Neuronal stem cell (in vitro differentiated cells): ENCODE measurements at regions not wholly inside any gene's neighbourhood (a gene's known extent, or its start where the extent isn't known, plus 50 kb on each side); places are given as distances from the start of the nearest gene placed in this dataset.

Experiments used
- DNase-seq: peaks from one replicate; pipeline ENCODE4 v3.0.0-alpha.2; 2013; ENCODE audit warnings: low spot score
- H2AFZ ChIP-seq: one replicate; pipeline ENCODE4 v1.6.1; 2013; ENCODE audit warnings: mild to moderate bottlenecking, low read length, inconsistent platforms
- H2AK5ac ChIP-seq: 2 replicates; pipeline ENCODE4 v1.6.1; 2013; ENCODE audit warnings: low read depth, mild to moderate bottlenecking, inconsistent platforms, low read length, moderate library complexity, mixed read lengths
- H2BK120ac ChIP-seq: 2 replicates; pipeline ENCODE4 v1.6.1; 2013; ENCODE audit warnings: low read depth, mild to moderate bottlenecking, inconsistent platforms, low read length, moderate library complexity, mixed read lengths
- H2BK12ac ChIP-seq: one replicate; pipeline ENCODE4 v1.6.1; 2013; ENCODE audit warnings: low read length, inconsistent platforms
- H2BK15ac ChIP-seq: 2 replicates; pipeline ENCODE4 v1.6.1; 2013; ENCODE audit warnings: mild to moderate bottlenecking, low read length, inconsistent platforms, mixed read lengths
- H2BK5ac ChIP-seq: one replicate; pipeline ENCODE4 v1.6.1; 2013; ENCODE audit warnings: inconsistent platforms, mild to moderate bottlenecking, low read length, moderate library complexity
- H3K14ac ChIP-seq: one replicate; pipeline ENCODE4 v1.6.1; 2013; ENCODE audit warnings: low read length, inconsistent platforms
- H3K18ac ChIP-seq: 2 replicates; pipeline ENCODE4 v1.6.1; 2013; ENCODE audit warnings: low read length, inconsistent platforms
- H3K23ac ChIP-seq: 2 replicates; pipeline ENCODE4 v1.6.1; 2013; ENCODE audit warnings: low read depth, mild to moderate bottlenecking, mixed read lengths, low read length, inconsistent platforms; ENCODE audit not compliant: poor library complexity
- H3K27ac ChIP-seq: replicated peaks from 3 replicates; pipeline ENCODE4 v1.5.1; 2013; ENCODE audit warnings: low read length, inconsistent platforms
- H3K27me3 ChIP-seq, 3 experiments: 2 replicates each; pipeline ENCODE4 v1.6.1; 2013; ENCODE audit warnings: low read length in 3 of 3, mild to moderate bottlenecking in 2 of 3, inconsistent platforms in 1 of 3, low read depth in 1 of 3, mixed read lengths in 1 of 3, moderate library complexity in 1 of 3; ENCODE audit not compliant: control insufficient read depth in 3 of 3, insufficient read depth in 3 of 3
- H3K36me3 ChIP-seq, 2 donors: replicated peaks in 1 of 2; 2 replicates each; pipeline ENCODE4 v1.6.1; 2013; ENCODE audit warnings: low read length in 2 of 2; ENCODE audit not compliant: control insufficient read depth in 2 of 2, insufficient read depth in 2 of 2
- H3K4ac ChIP-seq: 2 replicates; pipeline ENCODE4 v1.6.1; 2013; ENCODE audit warnings: inconsistent platforms, mild to moderate bottlenecking, low read length, moderate library complexity
- H3K4me1 ChIP-seq, 2 donors: 1 replicate in 1 of 2; 2 replicates in 1 of 2; pipeline ENCODE4 v1.6.1; 2013; ENCODE audit warnings: low read length in 2 of 2, low read depth in 1 of 2; ENCODE audit not compliant: control insufficient read depth in 2 of 2, insufficient read depth in 1 of 2
- H3K4me2 ChIP-seq: one replicate; pipeline ENCODE4 v1.6.1; 2013; ENCODE audit warnings: mild to moderate bottlenecking, low read length, inconsistent platforms; ENCODE audit not compliant: insufficient read depth, poor library complexity, severe bottlenecking
- H3K4me3 ChIP-seq, 2 donors: 2 replicates each; pipeline ENCODE4 v1.5.1; 2013; ENCODE audit warnings: low read length in 2 of 2, mild to moderate bottlenecking in 2 of 2, inconsistent platforms in 1 of 2, moderate library complexity in 1 of 2
- H3K79me1 ChIP-seq: one replicate; pipeline ENCODE4 v1.6.1; 2013; ENCODE audit warnings: low read depth, mild to moderate bottlenecking, inconsistent platforms, low read length, moderate library complexity
- H3K9ac ChIP-seq: one replicate; pipeline ENCODE4 v1.6.1; 2013; ENCODE audit warnings: mild to moderate bottlenecking, low read depth, low read length, inconsistent platforms; ENCODE audit not compliant: poor library complexity
- H3K9me3 ChIP-seq, 2 donors: replicated peaks in 1 of 2; 2 replicates each; pipeline versions ENCODE3 to v1.6.1; 2013; ENCODE audit warnings: low read length in 2 of 2, mild to moderate bottlenecking in 2 of 2, inconsistent platforms in 1 of 2, low read depth in 1 of 2, mixed read lengths in 1 of 2, moderate library complexity in 1 of 2; ENCODE audit not compliant: control insufficient read depth in 2 of 2, insufficient read depth in 1 of 2
- H4K8ac ChIP-seq: one replicate; pipeline ENCODE4 v1.6.1; 2013; ENCODE audit warnings: low read depth, mild to moderate bottlenecking, inconsistent platforms, low read length, moderate library complexity
- H4K91ac ChIP-seq: one replicate; pipeline ENCODE4 v1.6.1; 2013; ENCODE audit warnings: low read length, low read depth, mild to moderate bottlenecking, inconsistent platforms; ENCODE audit not compliant: poor library complexity
- WGBS, 2 donors: extraction: QIAGEN DNeasy Blood & Tissue Kit; methylation state at CpG; one replicate each; pipeline ENCODE4 v1.1.7; 2013; ENCODE audit warnings: missing lambda C conversion rate in 2 of 2, mixed read lengths in 1 of 2; ENCODE audit not compliant: insufficient read length in 2 of 2, insufficient replicate concordance in 1 of 2; ENCODE audit errors: extremely low coverage in 2 of 2; 5-methylcytosine and 5-hydroxymethylcytosine counted together

GRCh38 chrX:74251006-74251930 lies 52.7 kb upstream of the ZCCHC13 start:
- H3K23ac ChIP-seq = no peak overlapping the region
- no CpG with 5 or more reads among the region's 2 CpGs for WGBS, 2 donors
- no peak overlapping the region for H2AFZ ChIP-seq
- H3K4me1 ChIP-seq = no peaks in the 10 kb centered on the region
- H3K4me2 ChIP-seq = no peak overlapping the region
- H3K9me3 ChIP-seq = no peaks in the 10 kb centered on the region
- no peak overlapping the region for H4K8ac ChIP-seq
- no peak for DNase-seq
- H3K27ac ChIP-seq = no peak overlapping the region
- no peak overlapping the region for H3K14ac ChIP-seq
- H2BK5ac ChIP-seq = no peak overlapping the region
- H3K18ac ChIP-seq = no peak overlapping the region
- H3K27me3 ChIP-seq = peaks cover 0 to 3% (median 0%) of the 10 kb centered on the region in 3 experiments
- H3K79me1 ChIP-seq = no peaks in the 10 kb centered on the region
- H2AK5ac ChIP-seq = no peak overlapping the region
- H2BK12ac ChIP-seq = no peak overlapping the region
- no peak overlapping the region for H2BK15ac ChIP-seq
- H3K36me3 ChIP-seq = peaks cover 0 to 59% of the 10 kb centered on the region in 2 donors
- H2BK120ac ChIP-seq = no peak overlapping the region
- H3K4ac ChIP-seq = no peak overlapping the region
- H3K4me3 ChIP-seq = no peak overlapping the region
- no peak overlapping the region for H3K9ac ChIP-seq
- H4K91ac ChIP-seq = no peak overlapping the region

- Histone ChIP-seq H3K36me3 (peaks cover 0 to 56% of the 10 kb centered on the region in 2 donors), H3K4me2 (no peak overlapping the region), H3K18ac (no peak overlapping the region), H3K9me3 (no peaks in the 10 kb centered on the region), H4K8ac (no peak overlapping the region), H3K4me3 (no peak overlapping the region), H3K4ac (no peak overlapping the region), H3K4me1 (no peaks in the 10 kb centered on the region), H2AK5ac (no peak overlapping the region), H3K27ac (no peak overlapping the region), H2BK12ac (no peak overlapping the region), H2BK120ac (no peak overlapping the region), H2BK15ac (no peak overlapping the region), H2BK5ac (no peak overlapping the region), H3K27me3 (peaks cover 0 to 3% (median 0%) of the 10 kb centered on the region in 3 experiments), H2AFZ (no peak overlapping the region), H3K9ac (no peak overlapping the region), H4K91ac (no peak overlapping the region), H3K79me1 (no peaks in the 10 kb centered on the region), H3K23ac (no peak overlapping the region), H3K14ac (no peak overlapping the region)
- WGBS, 2 donors = no CpG with 5 or more reads among the region's 2 CpGs
- DNase-seq = no peak
Measured at GRCh38 chrX:74250574-74250973, 53.4 kb upstream of the ZCCHC13 start.

DNA sequence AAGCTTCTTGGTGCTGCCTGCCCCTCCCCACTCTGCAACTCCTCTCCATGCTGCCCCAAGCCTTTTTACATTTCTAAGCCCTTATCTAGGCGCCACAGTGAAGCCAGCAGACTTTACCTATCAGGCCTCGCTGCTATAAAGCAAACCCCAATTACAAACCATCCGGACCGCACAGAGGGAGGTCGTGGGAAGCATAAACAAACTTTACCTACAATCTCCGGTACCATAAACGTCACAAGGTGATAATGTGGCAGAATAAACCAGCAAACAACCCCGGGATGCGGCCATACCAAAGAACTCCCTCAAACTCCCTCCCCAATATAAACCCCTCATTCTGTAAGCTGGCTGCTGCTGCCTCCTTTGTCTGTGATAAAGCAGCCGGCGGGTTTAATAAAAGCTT lies 54.0 kb upstream of the ZCCHC13 start:
- no peak overlapping the region for H2BK120ac ChIP-seq
- no peak overlapping the region for H3K23ac ChIP-seq
- no peak for DNase-seq
- no peak overlapping the region for H3K14ac ChIP-seq
- H3K4ac ChIP-seq = no peak overlapping the region
- H3K4me2 ChIP-seq = no peak overlapping the region
- no peak overlapping the region for H4K8ac ChIP-seq
- H4K91ac ChIP-seq = no peak overlapping the region
- WGBS, 2 donors = no CpG with 5 or more reads among the region's 11 CpGs
- H3K27me3 ChIP-seq = peaks cover 0 to 3% (median 0%) of the 10 kb centered on the region in 3 experiments
- H3K9ac ChIP-seq = no peak overlapping the region
- H3K36me3 ChIP-seq = peaks cover 0 to 53% of the 10 kb centered on the region in 2 donors
- H3K4me1 ChIP-seq = no peaks in the 10 kb centered on the region
- no peaks in the 10 kb centered on the region for H3K9me3 ChIP-seq
- H2BK12ac ChIP-seq = no peak overlapping the region
- H3K4me3 ChIP-seq = no peak overlapping the region
- H2BK15ac ChIP-seq = no peak overlapping the region
- no peak overlapping the region for H2AK5ac ChIP-seq
- no peak overlapping the region for H2BK5ac ChIP-seq
- no peaks in the 10 kb centered on the region for H3K79me1 ChIP-seq
- no peak overlapping the region for H2AFZ ChIP-seq
- no peak overlapping the region for H3K27ac ChIP-seq
- no peak overlapping the region for H3K18ac ChIP-seq

DNA sequence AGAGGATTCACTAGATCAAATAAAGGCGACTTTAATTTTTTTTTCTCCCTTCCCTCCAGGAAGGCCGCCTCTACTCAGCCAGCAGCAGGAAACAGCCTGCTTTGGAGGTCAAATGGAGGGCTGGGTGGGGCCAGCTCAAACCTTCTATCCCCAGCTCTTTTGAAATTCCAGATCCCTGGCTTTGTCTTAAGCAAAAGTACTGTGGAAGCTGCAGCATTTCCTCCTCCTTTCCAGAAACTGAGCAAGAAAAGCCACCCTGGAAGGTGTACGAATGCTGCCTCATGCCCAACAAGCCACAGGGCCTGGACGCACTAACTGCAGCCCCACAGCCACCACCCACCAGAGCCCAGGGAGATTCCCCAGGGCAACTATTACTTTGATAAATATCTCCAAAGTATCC lies 55.1 kb upstream of the ZCCHC13 start:
- Histone ChIP-seq H3K9me3 (no peaks in the 10 kb centered on the region), H3K9ac (no peak overlapping the region), H3K4me2 (no peak overlapping the region), H2BK120ac (no peak overlapping the region), H4K91ac (no peak overlapping the region), H3K36me3 (peaks cover 0 to 54% of the 10 kb centered on the region in 2 donors), H3K27me3 (peaks cover 0 to 3% (median 0%) of the 10 kb centered on the region in 3 experiments), H3K14ac (no peak overlapping the region), H4K8ac (no peak overlapping the region), H3K4me3 (no peak overlapping the region), H2AFZ (no peak overlapping the region), H3K4ac (no peak overlapping the region), H2BK12ac (no peak overlapping the region), H2BK15ac (no peak overlapping the region), H2BK5ac (no peak overlapping the region), H2AK5ac (no peak overlapping the region), H3K4me1 (no peaks in the 10 kb centered on the region), H3K18ac (no peak overlapping the region), H3K27ac (no peak overlapping the region), H3K23ac (no peak overlapping the region), H3K79me1 (no peaks in the 10 kb centered on the region)
- no peak for DNase-seq
- WGBS, 2 donors = no CpG with 5 or more reads among the region's 4 CpGs
